Lower lobe of right lung (tissue), 2 donors: ENCODE measurements at regions not wholly inside any gene's neighbourhood (a gene's known extent, or its start where the extent isn't known, plus 50 kb on each side); places are given as distances from the start of the nearest gene placed in this dataset.

ENCODE experiments used
- ATAC-seq, 2 donors: fragments of 200-7000 bp; cut with Tn5 transposase; one replicate each; pipeline ENCODE4 v1.9.1; 2020 to 2022; ENCODE audit warnings: mild to moderate bottlenecking in 2 of 2, moderate library complexity in 2 of 2
- DNase-seq: peaks from one replicate; pipeline ENCODE4 v3.0.0-alpha.2; 2020
- H3K27ac ChIP-seq: fragments of 200-600 bp; one replicate; pipeline ENCODE4 v1.8.0; 2022
- H3K27me3 ChIP-seq: fragments of 200-600 bp; one replicate; pipeline ENCODE4 v1.8.0; 2022; ENCODE audit warnings: low read depth
- H3K36me3 ChIP-seq: fragments of 200-600 bp; one replicate; pipeline ENCODE4 v1.8.0; 2022; ENCODE audit warnings: mild to moderate bottlenecking
- H3K4me1 ChIP-seq: fragments of 200-600 bp; one replicate; pipeline ENCODE4 v1.8.0; 2022
- H3K4me3 ChIP-seq: fragments of 200-600 bp; one replicate; pipeline ENCODE4 v1.8.0; 2022; ENCODE audit warnings: mild to moderate bottlenecking
- H3K9me3 ChIP-seq: fragments of 200-600 bp; one replicate; pipeline ENCODE4 v1.8.0; 2022
- intact Hi-C: fragments of 100-400 bp; cut with DNase I; formaldehyde crosslinking; loops from one replicate; pipeline ENCODE4 v1.11.0; 2022
- TF ChIP-seq, protein P1 (sequence below): fragments of 200-600 bp; IDR thresholded peaks from one replicate; pipeline ENCODE4 v1.8.0; 2022; ENCODE audit warnings: antibody characterized with exemption, mild to moderate bottlenecking
- donor health status: DM: no; HTN: yes; CAD: no; lungs with severe emphysema.

DNA sequence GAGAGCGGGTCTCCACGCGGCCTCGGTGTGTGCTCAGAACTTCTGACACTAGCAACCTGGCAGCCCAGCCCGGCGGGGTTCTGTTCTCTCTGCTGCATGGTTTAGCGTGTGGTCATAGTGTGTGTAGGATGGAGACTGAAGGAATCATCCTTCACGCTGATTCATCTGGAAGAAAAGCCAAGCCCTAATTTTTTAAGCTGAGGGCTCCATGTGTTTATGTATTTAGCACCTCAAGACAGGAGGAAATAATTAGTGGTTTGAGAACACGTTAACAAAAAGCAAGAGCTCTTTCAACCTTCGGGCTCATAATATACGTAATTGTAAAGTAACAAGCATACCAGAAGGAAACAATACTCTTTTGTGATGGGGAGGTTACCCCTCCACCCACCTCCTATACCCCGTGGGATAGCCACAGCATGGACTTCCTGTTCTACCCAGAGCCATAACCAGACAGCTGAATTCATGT lies 504.6 kb upstream of the MKI67 start:
- ATAC-seq (no peak), DNase-seq (no peak)
- Histone ChIP-seq H3K9me3 (no peaks in the 10 kb centered on the region), H3K36me3 (no peaks in the 10 kb centered on the region), H3K27ac (no peak overlapping the region), H3K4me3 (no peak overlapping the region), H3K4me1 (no peaks in the 10 kb centered on the region), H3K27me3 (no peaks in the 10 kb centered on the region)
- TF ChIP-seq, protein P1, sequence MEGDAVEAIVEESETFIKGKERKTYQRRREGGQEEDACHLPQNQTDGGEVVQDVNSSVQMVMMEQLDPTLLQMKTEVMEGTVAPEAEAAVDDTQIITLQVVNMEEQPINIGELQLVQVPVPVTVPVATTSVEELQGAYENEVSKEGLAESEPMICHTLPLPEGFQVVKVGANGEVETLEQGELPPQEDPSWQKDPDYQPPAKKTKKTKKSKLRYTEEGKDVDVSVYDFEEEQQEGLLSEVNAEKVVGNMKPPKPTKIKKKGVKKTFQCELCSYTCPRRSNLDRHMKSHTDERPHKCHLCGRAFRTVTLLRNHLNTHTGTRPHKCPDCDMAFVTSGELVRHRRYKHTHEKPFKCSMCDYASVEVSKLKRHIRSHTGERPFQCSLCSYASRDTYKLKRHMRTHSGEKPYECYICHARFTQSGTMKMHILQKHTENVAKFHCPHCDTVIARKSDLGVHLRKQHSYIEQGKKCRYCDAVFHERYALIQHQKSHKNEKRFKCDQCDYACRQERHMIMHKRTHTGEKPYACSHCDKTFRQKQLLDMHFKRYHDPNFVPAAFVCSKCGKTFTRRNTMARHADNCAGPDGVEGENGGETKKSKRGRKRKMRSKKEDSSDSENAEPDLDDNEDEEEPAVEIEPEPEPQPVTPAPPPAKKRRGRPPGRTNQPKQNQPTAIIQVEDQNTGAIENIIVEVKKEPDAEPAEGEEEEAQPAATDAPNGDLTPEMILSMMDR = no peak
- intact Hi-C loops = no loop called here

DNA sequence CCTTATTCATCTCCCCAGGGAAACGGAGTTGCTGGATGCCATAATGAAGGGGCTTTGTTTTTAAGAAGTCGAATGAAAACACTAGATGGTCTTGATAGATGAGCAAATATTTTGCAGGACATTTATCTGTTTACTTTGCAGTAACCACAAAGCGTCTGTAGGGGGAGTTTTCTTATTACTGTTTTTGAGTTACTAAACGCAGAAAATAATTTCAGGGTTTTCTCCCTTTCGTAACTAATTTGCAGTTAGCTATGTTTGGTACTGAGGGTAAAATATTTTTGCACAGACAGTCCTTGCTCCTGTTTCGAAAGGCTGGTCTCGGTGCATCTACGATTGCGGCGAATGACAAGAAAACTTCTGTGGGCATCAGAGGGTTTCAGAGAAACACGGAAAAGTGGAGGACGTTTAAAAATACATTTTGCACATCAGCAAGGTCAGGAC lies 505.6 kb upstream of the MKI67 start:
- no peak for ATAC-seq

DNA sequence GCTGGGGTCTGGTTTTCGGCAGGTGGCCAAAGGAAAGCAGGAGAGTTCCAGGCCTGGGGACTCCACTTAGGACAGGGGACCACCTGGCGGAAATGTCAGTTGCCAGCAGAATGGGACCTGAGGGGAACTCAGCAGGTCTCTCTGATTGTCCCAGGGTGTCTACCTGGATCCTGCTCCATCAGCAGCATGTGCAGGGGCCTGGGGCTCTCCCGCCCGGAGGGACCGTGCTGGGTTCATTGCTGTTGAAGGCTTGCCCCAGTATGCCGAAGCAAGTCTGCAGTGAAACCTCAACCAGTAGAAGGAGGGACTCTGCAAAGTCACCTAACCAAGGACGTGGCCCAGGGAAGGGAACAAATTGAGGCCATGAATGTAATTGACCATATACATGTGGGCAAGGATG lies 506.5 kb upstream of the MKI67 start:
- Histone ChIP-seq H3K9me3 (no peaks in the 10 kb centered on the region), H3K27me3 (no peaks in the 10 kb centered on the region), H3K4me1 (no peaks in the 10 kb centered on the region), H3K4me3 (no peak overlapping the region), H3K27ac (no peak overlapping the region), H3K36me3 (no peaks in the 10 kb centered on the region)
- DNase-seq = no peak
- TF ChIP-seq, protein P1 = no peak
- intact Hi-C loops = no loop called here
- no peak for ATAC-seq

More for the DNA sequence above, 505.6 kb upstream of the MKI67 start:
- intact Hi-C loops = no loop called here
- Histone ChIP-seq H3K4me1 (no peaks in the 10 kb centered on the region), H3K36me3 (no peaks in the 10 kb centered on the region), H3K27me3 (no peaks in the 10 kb centered on the region), H3K4me3 (no peak overlapping the region), H3K27ac (no peak overlapping the region), H3K9me3 (no peaks in the 10 kb centered on the region)
- TF ChIP-seq, protein P1 = peak; percentile 44
- no peak for DNase-seq

DNA sequence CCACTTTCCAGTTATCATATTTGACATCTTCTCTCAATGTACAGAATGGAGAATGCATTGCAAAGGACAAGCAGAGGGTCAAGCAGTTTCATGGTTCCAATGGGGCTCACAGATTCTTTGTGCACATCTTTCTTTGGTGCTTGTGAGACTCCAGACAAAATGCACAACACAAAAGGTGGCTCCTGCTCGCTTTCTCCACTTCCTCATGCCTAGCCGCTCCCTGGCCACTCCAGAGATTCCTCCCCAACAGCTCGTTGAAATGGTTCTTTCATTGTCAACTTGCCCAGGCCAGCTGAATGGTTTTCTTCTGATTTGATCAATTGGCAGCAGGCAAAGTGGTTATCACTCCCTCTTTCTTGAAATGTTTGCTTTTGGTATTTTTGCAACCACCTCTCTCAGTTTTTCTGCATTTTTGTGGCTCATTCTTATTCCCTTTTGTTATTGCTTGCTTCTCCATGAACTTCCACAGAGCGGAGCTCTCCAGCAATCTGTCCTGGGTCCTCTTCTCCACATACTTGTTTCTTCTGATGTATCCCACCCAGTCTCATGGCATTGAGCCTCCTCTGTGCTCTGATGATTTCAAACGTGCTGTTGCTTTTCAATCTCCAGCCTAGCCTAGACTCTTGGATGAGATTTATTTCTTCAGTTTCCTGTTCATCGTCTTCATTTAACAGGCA lies 507.8 kb upstream of the MKI67 start:
- no peak for DNase-seq
- no peak for ATAC-seq
- Histone ChIP-seq H3K9me3 (no peaks in the 10 kb centered on the region), H3K27me3 (no peaks in the 10 kb centered on the region), H3K27ac (no peak overlapping the region), H3K4me1 (no peaks in the 10 kb centered on the region), H3K4me3 (no peak overlapping the region), H3K36me3 (no peaks in the 10 kb centered on the region)
- intact Hi-C loops = no loop called here
- TF ChIP-seq, protein P1 = no peak

DNA sequence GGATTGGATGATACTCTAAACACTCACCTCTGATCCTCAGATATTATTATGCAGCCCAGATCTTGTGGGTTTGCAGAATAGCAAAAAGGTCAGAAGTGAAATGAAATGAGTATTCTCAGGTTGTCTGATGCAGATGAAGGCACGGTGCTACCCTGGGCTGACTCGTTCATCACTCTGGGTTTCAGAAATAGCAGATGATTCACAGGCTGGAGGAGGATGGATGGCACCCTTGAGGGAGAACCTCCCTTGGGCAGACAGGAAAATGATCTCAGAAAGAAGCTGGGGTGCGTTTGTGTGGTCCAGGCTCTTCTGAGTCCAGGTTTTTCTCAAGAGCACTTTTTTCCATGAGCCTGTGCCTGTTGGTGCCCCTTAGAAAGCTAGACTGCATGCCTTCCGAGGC lies 515.8 kb upstream of the MKI67 start:
- Histone ChIP-seq H3K4me1 (no peaks in the 10 kb centered on the region), H3K27me3 (no peaks in the 10 kb centered on the region), H3K4me3 (no peak overlapping the region), H3K27ac (no peak overlapping the region), H3K9me3 (no peaks in the 10 kb centered on the region), H3K36me3 (no peaks in the 10 kb centered on the region)
- intact Hi-C loops = no loop called here
- no peak for DNase-seq
- TF ChIP-seq, protein P1 = no peak
- no peak for ATAC-seq
